NCI-H226 (cell line): ENCODE measurements at regions not wholly inside any gene's neighbourhood (a gene's known extent, or its start where the extent isn't known, plus 50 kb on each side); places are given as distances from the start of the nearest gene placed in this dataset.
"Not testable (repeated sequence)": the region's sequence is repeated elsewhere in the genome, so short reads cannot be mapped to it uniquely, and the experiment has no call there.

Experiments used
- DNase-seq: peaks from one replicate; pipeline ENCODE4 v3.0.0-alpha.2; 2015

GRCh38 chr15:95635666-95636065 is 694.8 kb upstream of the NR2F2 start:
- no peak for DNase-seq

- DNase-seq: no peak
These were observed 694.4 kb upstream of the NR2F2 start for GRCh38 chr15:95636107-95636506.

DNA sequence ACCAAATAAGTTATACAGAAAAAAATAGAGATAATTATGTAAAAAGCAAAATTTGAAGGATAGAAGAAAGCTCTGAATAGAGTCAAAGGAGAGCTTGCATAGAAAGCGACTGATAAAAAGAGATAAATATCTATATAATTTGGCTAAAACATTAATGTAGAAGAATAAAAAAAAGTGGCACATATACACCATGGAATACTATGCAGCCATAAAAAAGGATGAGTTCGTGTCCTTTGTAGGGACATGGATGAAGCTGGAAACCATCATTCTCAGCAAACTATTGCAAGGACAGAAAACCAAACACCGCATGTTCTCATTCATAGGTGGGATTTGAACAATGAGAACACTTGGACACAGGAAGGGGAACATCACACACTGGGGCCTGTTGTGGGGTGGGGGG is 693.3 kb upstream of the NR2F2 start:
- not testable (repeated sequence) for DNase-seq

DNA sequence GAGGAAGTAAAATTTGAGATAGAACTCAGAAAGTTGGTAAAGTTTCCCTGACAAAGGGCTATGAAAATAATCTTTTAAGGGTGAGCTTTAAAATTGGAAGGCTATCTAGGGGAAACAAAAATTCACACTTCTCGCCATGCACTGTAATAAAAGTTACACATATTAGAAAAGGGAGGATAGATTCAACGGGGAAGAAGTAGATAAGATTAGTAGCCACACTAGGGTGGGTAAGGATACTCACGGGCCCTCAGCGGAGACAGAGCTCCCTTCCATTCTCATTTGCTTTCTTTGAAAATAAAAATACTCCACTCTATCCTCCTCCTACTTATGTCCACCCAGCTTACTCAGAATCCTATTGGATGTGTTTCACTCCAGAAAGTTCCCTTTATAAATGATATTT is 691.3 kb upstream of the NR2F2 start:
- no peak for DNase-seq

DNA sequence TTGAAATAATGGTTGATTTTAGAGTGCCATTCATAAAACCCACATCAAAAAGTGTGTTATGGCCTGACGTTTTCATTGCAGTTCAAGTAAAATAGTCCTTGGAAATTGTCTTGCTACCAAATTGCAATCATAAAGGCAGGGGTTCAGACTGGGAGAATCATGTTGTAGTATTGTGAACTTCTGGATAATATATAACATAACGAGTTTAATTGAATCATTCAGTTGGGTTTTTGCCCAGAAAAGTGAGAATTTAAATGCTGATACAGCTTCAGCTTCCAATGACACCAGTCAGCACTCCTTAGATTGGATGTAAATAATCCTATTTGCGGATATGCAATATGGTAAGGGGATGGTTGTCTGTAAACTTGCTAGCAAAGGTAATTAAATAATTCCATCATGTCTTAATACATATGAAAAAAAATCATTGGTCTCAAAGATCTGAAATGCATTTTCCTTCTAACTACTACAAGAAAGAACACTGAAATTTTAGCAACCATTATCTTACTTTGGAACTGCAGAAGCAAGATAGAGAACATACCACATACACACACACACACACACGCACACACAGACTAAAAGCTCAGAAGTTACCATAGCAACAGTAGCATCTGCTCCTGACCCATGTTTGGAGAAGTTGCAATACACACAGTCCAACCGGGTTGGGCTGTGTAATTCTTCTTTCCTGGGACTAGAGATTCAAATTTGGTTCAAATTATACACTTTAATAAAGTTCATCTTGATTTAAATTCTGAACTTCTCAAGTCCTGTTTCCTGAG is 686.2 kb upstream of the NR2F2 start:
- DNase-seq: no peak

DNA sequence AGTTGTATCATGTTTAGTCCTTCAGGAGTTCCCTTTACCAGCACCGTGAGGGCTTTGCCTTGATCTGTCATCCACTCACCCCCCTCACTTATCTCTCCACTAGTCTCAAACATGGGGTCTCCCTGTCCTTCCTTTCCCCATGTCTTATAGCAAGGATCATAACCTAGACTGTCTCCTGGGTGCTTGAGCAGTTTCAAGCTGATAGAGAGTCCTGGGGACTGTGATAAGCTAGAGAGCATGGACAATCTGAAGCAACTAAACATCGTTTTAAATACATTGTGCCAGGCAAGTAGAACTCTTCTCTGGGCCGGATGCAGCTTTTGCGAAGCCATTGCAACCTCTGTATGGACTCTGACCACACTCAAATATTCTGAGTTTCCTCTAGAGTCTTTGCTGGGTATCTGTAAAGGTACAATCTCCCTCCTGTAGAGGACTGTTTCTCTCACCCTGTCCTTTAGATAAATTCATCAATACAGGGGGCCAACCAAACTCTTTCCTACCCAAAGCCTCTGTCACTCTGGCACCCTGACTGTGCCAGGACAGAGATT is 684.6 kb upstream of the NR2F2 start:
- DNase-seq: no peak

- no peak for DNase-seq
These were observed 683.8 kb upstream of the NR2F2 start for GRCh38 chr15:95646484-95647273.

- DNase-seq: no peak
These were observed 682.8 kb upstream of the NR2F2 start for GRCh38 chr15:95647531-95648277.

DNA sequence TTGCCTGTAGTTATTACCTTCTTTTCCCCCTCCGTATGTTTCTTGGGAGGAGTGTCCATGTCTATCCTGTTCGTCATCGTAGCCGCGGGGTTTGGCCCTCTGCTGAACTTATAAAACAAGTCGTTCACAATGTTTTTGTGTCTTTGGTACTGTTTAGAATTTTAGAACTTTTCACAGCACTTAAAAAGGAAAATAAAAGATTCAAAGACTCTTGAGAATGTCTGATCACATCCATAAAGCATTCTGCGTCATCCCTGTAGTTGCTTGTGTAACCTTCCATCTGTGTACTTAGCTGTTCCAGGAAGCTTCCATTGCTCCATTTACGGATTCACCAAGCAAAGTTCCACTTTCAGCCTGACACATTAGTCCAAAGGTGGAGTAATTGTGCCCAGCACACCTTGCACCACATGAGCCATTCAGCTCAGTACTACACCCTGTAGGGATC is 677.1 kb upstream of the NR2F2 start:
- DNase-seq: no peak

DNA sequence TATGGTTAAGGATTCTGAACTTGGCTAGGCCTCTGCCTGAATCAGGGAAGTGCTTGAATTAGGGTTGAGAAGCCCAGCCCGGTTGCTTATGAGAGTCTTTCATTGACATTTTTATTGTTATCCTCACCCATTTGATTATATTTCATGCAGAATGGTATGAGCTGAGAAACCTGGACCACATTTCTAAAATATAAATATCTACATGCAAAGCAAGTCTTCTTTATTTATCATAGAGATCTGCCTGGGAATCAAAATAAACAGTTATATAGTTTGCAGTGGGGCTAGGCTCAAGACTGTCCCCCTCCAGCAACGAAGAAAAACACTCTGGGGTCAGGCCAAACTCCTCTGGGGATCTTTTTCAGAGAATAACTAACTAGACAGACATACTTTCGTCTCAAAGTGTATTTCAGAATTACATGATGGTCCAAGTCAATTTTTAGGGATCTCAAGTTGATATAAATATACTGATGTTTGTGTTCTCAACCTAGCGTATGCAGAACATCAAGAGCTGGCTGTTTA is 675.4 kb upstream of the NR2F2 start:
- DNase-seq: no peak

DNA sequence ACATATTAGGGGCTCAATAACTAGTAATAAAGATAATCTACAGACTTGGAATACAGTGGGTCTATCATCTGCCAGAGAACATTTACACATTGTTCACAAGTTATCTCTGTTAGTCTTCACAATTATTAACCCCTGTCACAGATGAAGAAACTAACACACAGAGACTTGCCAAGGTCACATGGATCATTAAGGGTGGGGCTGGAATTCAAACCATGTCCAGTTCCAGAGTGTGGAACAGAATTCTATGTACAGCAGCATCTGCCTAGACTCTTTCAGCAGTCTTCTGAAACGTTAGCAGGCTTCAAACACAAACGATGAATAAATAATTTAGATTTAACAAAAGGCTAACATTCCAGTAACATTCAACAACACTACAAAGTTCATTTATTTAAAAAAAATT is 673.9 kb upstream of the NR2F2 start:
- DNase-seq: no peak

DNA sequence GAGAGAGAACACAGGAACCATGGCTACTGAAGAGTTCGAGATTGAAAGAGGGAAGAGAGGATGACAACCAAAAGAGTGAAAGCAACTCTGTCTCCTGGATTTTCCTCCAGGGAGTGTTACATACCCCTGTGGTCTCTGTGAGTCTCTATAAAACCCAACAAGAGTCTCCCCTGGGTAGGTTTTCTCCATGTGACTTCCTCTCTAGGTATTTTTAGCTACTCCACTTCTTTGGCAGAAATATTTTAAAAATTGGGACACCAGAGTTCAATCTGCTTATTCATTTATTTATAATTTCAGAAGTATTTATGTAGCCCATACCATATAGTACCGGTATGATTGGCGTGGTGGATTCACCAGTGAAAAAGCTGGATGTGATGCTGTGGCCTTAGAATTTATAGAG is 671.7 kb upstream of the NR2F2 start:
- no peak for DNase-seq

DNA sequence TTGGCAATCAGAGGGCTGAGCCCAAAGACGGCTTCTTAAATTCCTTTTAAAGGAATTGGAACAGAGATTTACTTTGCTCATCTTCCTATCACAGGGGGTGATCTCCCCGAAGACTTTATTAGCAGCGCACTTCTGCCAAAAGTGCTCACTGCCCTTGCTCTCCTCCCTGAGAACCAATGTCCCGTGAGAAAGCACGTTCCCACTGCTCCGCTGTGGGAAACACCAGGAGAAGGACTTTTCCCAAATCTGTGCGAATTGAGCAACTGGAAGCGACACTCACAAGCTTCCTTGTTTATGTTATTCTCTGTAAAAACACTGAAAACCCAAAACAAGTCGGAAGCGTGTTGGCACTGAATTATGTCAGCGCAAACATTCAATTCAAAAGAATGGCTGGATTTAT is 670.8 kb upstream of the NR2F2 start:
- no peak for DNase-seq

DNA sequence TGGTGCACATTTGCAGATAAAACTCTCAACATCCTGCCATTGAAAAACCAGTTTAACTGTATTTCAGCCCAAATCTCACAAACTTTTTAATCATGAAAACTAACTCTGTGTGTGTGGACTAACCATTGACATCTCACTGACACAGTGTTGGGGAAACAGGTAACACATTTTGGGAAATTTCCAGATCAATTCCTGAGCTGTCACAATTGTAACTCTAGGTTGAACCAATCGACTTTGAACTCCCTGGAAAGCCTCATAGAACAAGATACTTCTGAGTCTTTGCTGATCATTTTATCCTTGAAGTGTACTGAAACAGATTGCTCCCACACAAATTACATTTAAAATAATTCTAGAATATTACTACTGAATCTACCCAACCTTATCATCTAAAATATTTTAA is 667.9 kb upstream of the NR2F2 start:
- DNase-seq: no peak

- DNase-seq: peak; percentile 31
These were observed 667.1 kb upstream of the NR2F2 start for GRCh38 chr15:95663156-95664100.

GRCh38 chr15:95664450-95664849 is 666.0 kb upstream of the NR2F2 start:
- no peak for DNase-seq

DNA sequence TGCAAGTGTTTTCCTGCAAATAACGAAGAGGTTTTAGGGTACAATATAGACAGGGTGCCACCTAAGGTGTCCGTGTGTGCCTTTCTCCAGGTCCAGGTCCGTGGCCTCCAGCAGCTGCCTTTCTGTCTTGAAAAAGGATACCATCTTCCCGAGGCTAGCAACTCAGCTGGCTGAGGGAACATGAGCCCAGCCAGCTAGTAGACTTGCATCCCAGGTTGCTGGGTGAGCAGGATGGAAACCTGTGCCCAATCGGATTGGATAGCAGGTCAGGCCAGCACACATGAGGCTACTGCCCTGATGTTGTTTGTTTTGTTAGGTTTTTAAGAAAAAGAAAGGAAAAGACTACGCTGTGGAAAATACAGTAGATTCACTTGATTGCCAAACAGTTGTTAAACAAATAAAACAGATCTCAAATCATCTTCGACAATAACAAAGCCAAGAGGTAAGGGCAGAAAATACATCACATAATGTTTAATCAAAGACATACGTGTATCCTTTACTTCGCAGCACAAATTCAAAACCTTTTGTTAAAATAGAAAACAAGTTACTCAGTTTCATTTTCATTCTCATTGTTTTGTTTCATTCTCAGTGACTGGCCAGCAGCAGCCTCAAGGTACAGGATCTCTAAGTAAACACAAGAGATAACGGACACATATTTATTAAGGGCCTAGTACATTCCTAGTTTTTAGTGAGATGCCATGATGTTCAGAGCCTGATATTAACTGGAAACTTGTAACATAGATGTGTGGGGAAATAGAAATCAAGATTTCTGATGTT is 661.2 kb upstream of the NR2F2 start:
- DNase-seq: no peak

DNA sequence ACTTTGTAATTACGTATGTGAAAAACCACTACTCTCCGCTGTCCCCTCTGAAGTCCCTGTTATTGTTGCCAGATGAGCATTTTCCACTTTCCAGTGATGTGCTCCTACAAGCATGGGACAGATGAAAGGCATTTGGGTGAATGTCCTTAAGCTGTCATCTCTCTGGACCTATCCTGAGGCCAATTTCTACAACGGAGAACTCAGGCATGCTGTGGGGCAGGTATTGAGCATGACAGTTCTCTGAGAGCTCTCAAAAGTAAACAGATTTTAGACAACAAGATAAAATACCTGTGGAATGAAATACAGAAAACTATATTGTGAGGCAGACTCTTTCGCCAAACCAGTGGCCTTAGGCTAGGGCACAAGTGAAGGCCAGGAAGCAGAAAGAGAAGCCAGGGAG is 656.5 kb upstream of the NR2F2 start:
- DNase-seq: no peak

DNA sequence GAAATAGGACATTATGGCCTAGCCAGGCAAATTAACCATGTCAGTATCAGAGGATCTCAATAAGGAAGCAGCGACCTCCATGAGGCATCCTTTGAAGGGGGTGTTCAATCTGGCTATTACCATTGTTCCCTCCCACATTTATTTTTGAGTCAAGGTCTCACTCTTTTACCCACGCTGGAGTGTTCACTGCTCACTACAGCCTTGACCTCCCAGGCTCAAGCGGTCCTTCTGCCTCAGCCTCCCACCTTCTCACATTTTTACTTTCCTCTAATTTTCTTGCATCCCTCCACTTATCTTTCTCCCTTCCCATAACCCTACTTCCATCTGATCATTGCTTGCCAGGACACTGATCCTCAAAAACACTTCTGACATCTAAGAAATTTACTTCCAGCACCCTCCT is 654.0 kb upstream of the NR2F2 start:
- no peak for DNase-seq

GRCh38 chr15:95679847-95680582 is 650.5 kb upstream of the NR2F2 start:
- no peak for DNase-seq
